GM19438 (cell line): ENCODE measurements at regions not wholly inside any gene's neighbourhood (a gene's known extent, or its start where the extent isn't known, plus 50 kb on each side); places are given as distances from the start of the nearest gene placed in this dataset.

Experiments used
- ATAC-seq: cut with Tn5 transposase; IDR thresholded peaks from one replicate; pipeline ENCODE4 v1.9.1; 2021; ENCODE audit warnings: low read depth; ENCODE audit not compliant: unreplicated experiment

GRCh38 chr2:185891403-185891802 lies 152.8 kb downstream of the FSIP2 start:
- ATAC-seq = no peak

GRCh38 chr2:185891804-185892411 lies 153.3 kb downstream of the FSIP2 start:
- ATAC-seq = no peak

- ATAC-seq = no peak
Measured at GRCh38 chr2:185892484-185892883, 153.9 kb downstream of the FSIP2 start.

GRCh38 chr2:185894223-185894622 lies 155.6 kb downstream of the FSIP2 start:
- no peak for ATAC-seq

GRCh38 chr2:185895828-185896693 lies 157.5 kb downstream of the FSIP2 start:
- ATAC-seq = no peak

- ATAC-seq = no peak
Measured at GRCh38 chr2:185899366-185899765, 160.8 kb downstream of the FSIP2 start.

- ATAC-seq = no peak
Measured at GRCh38 chr2:185919155-185919554, 180.6 kb downstream of the FSIP2 start.

GRCh38 chr2:185921048-185921756 lies 182.6 kb downstream of the FSIP2 start:
- no peak for ATAC-seq

- no peak for ATAC-seq
Measured at GRCh38 chr2:185934232-185934631, 195.6 kb downstream of the FSIP2 start.

- ATAC-seq = no peak
Measured at GRCh38 chr2:185939858-185940257, 201.3 kb downstream of the FSIP2 start.

GRCh38 chr2:185942855-185943254 lies 204.3 kb downstream of the FSIP2 start:
- ATAC-seq = no peak

GRCh38 chr2:185947722-185948121 lies 209.1 kb downstream of the FSIP2 start:
- no peak for ATAC-seq

- ATAC-seq = no peak
Measured at GRCh38 chr2:185952100-185952499, 213.5 kb downstream of the FSIP2 start.

- no peak for ATAC-seq
Measured at GRCh38 chr2:185954389-185954788, 215.8 kb downstream of the FSIP2 start.

- ATAC-seq = no peak
Measured at GRCh38 chr2:185955050-185955449, 216.4 kb downstream of the FSIP2 start.

GRCh38 chr2:185967335-185967734 lies 228.7 kb downstream of the FSIP2 start:
- no peak for ATAC-seq

GRCh38 chr2:185970148-185970852 lies 231.7 kb downstream of the FSIP2 start:
- ATAC-seq = no peak

GRCh38 chr2:185978634-185979407 lies 240.2 kb downstream of the FSIP2 start:
- no peak for ATAC-seq

- ATAC-seq = no peak
Measured at GRCh38 chr2:185979546-185980071, 241.0 kb downstream of the FSIP2 start.

- no peak for ATAC-seq
Measured at GRCh38 chr2:185980944-185981343, 242.3 kb downstream of the FSIP2 start.
